Mesothelial cell of epicardium (in vitro differentiated cells): ENCODE measurements at regions not wholly inside any gene's neighbourhood (a gene's known extent, or its start where the extent isn't known, plus 50 kb on each side); places are given as distances from the start of the nearest gene placed in this dataset.

Experiments used
- DNase-seq, 2 experiments: peaks; one replicate each; pipeline ENCODE4 v3.0.0; 2021; ENCODE audit warnings: low spot score in 2 of 2; ENCODE audit not compliant: unreplicated experiment in 2 of 2
- H3K27ac Mint-ChIP-seq: 2 replicates; pipeline ENCODE4 v1.8.0; 2021; ENCODE audit warnings: mixed read lengths
- H3K27me3 Mint-ChIP-seq: 2 replicates; pipeline ENCODE4 v1.8.0; 2021; ENCODE audit warnings: low read depth, mixed read lengths
- H3K36me3 Mint-ChIP-seq: 2 replicates; pipeline ENCODE4 v1.8.0; 2021; ENCODE audit warnings: mixed read lengths
- H3K4me1 Mint-ChIP-seq: 2 replicates; pipeline ENCODE4 v1.8.0; 2021; ENCODE audit warnings: mixed read lengths
- H3K4me3 Mint-ChIP-seq: 2 replicates; pipeline ENCODE4 v1.8.0; 2021; ENCODE audit warnings: mild to moderate bottlenecking, moderate library complexity, mixed read lengths
- H3K9me3 Mint-ChIP-seq: 2 replicates; pipeline ENCODE4 v1.8.0; 2021; ENCODE audit warnings: mixed read lengths
- TF ChIP-seq, protein P1 (sequence below): fragments of 200-600 bp; sonication (generic); IDR thresholded peaks from one replicate; pipeline ENCODE4 v1.5.0; 2021; ENCODE audit warnings: antibody characterized with exemption; ENCODE audit not compliant: unreplicated experiment

DNA sequence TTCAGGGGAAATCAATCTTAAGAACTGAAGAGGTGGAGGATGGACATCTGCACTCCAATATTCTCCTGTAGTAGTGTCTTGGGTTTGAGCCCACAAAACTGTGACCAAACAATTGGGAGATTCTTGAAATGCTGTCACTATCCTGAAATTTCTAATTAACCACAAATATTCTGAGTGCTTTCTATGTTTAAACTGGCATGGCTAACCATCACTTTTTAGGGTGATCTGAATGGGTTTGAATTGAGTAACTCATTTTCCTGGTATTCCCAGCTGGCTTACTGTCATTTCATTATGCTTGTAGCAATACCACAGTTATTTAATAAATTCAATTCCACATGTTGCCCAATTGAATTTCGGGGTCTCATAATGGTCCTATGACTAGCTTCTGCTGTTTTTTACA lies 216.9 kb upstream of the DCBLD2 start:
- peaks cover 10% of the 10 kb centered on the region for H3K27me3 Mint-ChIP-seq
- H3K4me3 Mint-ChIP-seq: no peak overlapping the region
- no peaks in the 10 kb centered on the region for H3K9me3 Mint-ChIP-seq
- H3K4me1 Mint-ChIP-seq: no peaks in the 10 kb centered on the region
- H3K27ac Mint-ChIP-seq: no peak overlapping the region
- H3K36me3 Mint-ChIP-seq: no peaks in the 10 kb centered on the region
- no peak for DNase-seq
- TF ChIP-seq, protein P1, sequence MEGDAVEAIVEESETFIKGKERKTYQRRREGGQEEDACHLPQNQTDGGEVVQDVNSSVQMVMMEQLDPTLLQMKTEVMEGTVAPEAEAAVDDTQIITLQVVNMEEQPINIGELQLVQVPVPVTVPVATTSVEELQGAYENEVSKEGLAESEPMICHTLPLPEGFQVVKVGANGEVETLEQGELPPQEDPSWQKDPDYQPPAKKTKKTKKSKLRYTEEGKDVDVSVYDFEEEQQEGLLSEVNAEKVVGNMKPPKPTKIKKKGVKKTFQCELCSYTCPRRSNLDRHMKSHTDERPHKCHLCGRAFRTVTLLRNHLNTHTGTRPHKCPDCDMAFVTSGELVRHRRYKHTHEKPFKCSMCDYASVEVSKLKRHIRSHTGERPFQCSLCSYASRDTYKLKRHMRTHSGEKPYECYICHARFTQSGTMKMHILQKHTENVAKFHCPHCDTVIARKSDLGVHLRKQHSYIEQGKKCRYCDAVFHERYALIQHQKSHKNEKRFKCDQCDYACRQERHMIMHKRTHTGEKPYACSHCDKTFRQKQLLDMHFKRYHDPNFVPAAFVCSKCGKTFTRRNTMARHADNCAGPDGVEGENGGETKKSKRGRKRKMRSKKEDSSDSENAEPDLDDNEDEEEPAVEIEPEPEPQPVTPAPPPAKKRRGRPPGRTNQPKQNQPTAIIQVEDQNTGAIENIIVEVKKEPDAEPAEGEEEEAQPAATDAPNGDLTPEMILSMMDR: no peak

DNA sequence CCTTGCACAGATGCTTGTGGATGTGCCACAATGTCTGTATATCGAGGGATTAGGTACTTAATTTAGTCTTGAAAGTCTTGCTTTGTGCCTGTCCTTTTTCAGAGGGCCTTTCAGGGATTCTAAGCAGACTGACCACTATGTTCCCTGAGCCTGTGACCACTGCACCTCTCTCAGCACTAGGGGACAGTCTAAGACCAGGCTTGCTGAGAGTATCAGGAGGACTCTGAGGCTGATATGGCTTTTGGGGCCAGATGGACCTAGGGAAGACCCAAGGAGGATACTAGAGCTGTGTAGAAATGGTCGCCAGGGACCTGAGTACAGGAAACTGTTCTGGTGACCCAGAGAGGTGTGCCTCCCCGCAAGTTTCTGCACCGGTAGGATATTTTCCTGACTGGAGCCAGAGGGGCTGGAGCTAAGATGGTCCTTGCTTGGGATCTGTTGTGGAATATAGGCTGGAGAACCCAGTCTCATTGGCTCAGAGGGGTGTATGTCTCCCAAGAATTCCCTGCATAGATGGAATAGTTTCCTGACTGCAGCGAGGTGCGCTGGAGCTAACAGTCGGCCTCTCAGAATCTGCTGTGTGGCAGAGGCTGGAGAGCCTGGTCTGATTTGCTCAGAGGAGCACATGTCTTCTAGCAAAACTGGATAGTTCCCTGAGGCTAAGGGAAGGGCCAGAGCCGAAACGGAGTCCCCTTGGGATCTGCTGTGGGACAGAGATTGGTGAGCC lies 213.2 kb upstream of the DCBLD2 start:
- H3K4me3 Mint-ChIP-seq: no peak overlapping the region
- peaks cover 12% of the 10 kb centered on the region for H3K27me3 Mint-ChIP-seq
- TF ChIP-seq, protein P1: no peak
- no peaks in the 10 kb centered on the region for H3K9me3 Mint-ChIP-seq
- no peak for DNase-seq
- H3K27ac Mint-ChIP-seq: no peak overlapping the region
- no peaks in the 10 kb centered on the region for H3K36me3 Mint-ChIP-seq
- no peaks in the 10 kb centered on the region for H3K4me1 Mint-ChIP-seq

DNA sequence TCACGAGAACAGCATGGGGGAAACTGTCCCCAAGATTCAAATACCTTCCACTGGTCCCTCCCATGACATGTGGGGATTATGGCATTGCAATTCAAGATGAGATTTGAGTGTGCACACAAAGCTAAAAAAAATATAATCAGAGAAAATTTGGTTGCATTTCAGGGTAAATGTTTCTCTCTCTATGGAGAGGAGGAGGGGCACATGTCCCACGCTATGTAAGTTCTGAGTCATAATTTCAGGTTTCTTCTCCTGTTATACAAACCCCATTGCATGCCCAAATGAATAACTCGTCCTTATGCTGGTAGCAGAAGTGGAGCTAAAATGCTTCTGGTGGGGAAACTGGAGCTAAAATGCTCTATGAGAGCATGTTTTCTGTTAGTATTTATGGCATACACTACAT lies 209.7 kb upstream of the DCBLD2 start:
- H3K9me3 Mint-ChIP-seq: no peaks in the 10 kb centered on the region
- no peak overlapping the region for H3K27ac Mint-ChIP-seq
- H3K27me3 Mint-ChIP-seq: peaks cover 19% of the 10 kb centered on the region
- no peak overlapping the region for H3K4me3 Mint-ChIP-seq
- DNase-seq: no peak
- H3K36me3 Mint-ChIP-seq: no peaks in the 10 kb centered on the region
- TF ChIP-seq, protein P1: no peak
- no peaks in the 10 kb centered on the region for H3K4me1 Mint-ChIP-seq

DNA sequence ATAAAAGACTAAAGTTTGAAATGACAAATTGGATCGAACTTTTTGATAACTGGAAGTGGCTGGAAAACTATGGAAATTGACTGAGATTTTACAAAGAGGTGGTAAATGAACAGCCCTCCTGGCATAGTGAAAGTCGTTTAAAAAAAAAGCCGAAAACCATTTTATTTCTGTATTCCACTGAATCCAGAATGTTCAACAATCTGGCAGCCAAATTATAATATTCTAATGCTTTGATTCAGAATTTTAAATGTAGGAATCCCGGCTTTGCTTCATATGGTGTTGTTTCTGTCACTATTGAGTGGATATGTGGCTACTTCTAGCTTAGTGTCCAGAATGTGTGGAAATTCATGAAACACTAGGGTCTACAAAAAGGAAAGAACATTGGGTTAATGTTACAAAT lies 208.9 kb upstream of the DCBLD2 start:
- Mint-ChIP-seq H3K27ac (no peak overlapping the region), H3K4me1 (no peaks in the 10 kb centered on the region), H3K36me3 (no peaks in the 10 kb centered on the region), H3K4me3 (no peak overlapping the region), H3K27me3 (peaks cover 20% of the 10 kb centered on the region), H3K9me3 (no peaks in the 10 kb centered on the region)
- TF ChIP-seq, protein P1: no peak
- no peak for DNase-seq

DNA sequence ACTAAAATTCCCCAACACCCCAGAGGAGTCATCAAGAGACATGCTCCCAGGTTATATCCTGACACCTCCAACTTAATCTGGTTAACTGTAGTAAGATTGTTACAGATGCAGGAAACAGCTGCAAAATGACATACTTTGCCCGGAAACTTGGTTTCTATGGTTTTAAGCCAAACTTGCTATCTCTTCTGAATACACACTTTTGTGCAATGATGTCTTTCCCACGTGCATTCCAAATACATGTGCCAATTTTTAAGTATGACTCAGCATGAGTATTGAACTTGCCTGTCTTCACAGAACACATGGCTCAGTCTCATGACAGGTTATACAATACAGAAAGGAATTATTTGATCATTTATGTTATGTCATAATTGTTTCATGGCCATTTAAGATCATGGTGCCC lies 207.0 kb upstream of the DCBLD2 start:
- Mint-ChIP-seq H3K36me3 (no peaks in the 10 kb centered on the region), H3K9me3 (no peaks in the 10 kb centered on the region), H3K4me1 (no peaks in the 10 kb centered on the region), H3K27me3 (peaks cover 23% of the 10 kb centered on the region), H3K4me3 (no peak overlapping the region), H3K27ac (no peak overlapping the region)
- no peak for DNase-seq
- TF ChIP-seq, protein P1: no peak
